T-helper 1 cell (primary cell): ENCODE measurements at regions not wholly inside any gene's neighbourhood (a gene's known extent, or its start where the extent isn't known, plus 50 kb on each side); places are given as distances from the start of the nearest gene placed in this dataset.

ENCODE experiments used
- DNase-seq, 5 donors: peaks; one replicate each; pipeline ENCODE4 v3.0.0-alpha.2; 2012 to 2020

GRCh38 chr2:6794448-6794847 is 71.3 kb downstream of the CMPK2 start:
- no peak for DNase-seq
